CD4-positive, alpha-beta T cell treated with Interleukin-1 beta for 1 hour (primary cell): ENCODE measurements at regions not wholly inside any gene's neighbourhood (a gene's known extent, or its start where the extent isn't known, plus 50 kb on each side); places are given as distances from the start of the nearest gene placed in this dataset.

Experiments
- DNase-seq, 2 donors: peaks; one replicate each; pipeline ENCODE4 v3.0.0-alpha.2; 2020 to 2022

DNA sequence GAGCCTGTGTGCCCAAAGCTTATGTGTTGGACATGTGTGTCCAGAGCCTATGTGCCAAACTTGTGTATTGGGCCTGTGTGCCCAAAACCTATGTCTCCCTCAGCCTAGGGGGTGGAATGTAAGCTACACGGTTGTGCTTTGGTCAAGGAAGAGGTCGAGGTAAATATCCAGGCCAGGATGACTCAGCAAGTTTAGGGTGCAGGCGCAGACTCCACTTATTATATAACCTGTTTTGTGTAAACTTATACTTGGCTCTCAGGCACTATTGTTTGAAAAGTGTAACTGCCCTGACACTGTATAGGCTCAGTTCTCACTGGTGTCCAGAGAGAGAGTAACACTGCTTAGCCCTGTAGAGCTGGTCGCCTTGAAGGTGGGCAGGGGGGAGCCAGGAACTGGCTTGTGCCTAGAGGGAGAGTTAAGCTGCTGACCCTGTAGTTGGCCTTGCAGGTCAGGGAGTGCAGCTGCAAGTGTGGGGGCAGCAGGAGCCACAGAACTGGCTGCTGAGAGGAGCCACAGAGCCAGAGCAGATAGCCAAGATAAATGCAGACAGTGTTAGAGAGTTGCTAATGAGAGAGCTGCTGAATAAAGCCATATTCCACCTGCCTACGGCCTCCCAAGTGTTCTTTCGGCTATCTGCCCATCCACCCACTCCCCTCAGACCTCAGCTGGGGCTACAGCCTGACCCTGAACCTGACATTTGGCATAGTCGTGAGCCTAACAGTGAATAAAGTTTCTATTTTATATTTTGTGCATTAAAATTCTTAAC, 517.2 kb upstream of the SLITRK1 start:
- no peak for DNase-seq

DNA sequence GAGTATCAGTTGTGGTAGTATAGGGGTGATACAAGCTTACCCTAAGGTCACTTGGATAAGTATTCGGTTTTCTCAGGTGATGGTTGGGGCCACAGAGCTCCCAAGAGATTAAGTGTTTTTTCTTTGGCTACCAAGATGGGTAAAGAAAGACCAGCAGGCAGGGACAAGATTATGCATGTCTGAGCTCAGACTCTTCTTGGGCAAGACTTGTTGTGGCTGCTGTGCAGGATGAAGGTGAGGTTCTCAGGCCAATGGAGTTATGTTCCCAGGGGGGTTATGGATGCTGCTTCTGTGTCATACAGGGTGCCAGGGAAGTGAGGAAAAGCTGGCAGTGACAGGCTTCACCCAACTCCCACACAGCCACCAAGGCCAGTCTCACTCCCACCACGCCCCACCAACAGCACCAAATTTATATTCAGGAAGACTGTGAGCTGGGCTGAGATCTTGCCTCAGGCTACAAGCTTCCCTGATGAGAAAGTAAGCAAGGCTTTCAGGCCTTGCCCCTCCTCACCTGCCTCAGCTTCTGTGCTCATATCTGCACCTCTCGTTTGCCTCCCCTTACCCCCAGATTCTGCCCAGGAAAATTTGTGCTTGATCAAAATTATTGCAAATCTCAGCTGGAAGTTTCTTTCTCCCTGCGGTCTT, 511.8 kb upstream of the SLITRK1 start:
- DNase-seq = no peak

GRCh38 chr13:84380866-84381265, 498.6 kb upstream of the SLITRK1 start:
- DNase-seq = no peak

DNA sequence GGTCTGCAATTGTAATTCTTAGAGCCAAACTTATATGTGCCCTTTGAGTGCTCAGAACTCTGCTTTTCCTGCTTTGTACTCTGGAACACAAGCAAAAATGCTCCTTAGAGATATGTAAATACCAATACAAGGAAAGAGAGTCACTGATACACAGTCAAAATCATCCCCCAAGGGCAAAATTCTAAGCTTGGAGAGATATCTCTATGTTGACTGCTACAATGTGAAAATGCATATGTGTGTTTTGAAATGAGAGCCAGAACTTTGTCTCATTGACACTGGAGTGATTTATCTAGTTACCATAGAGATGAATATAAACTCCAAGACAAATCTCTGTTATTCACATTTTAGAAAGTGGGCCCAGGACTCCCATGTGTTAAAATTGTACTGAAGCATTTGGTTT, 494.8 kb upstream of the SLITRK1 start:
- DNase-seq = no peak

DNA sequence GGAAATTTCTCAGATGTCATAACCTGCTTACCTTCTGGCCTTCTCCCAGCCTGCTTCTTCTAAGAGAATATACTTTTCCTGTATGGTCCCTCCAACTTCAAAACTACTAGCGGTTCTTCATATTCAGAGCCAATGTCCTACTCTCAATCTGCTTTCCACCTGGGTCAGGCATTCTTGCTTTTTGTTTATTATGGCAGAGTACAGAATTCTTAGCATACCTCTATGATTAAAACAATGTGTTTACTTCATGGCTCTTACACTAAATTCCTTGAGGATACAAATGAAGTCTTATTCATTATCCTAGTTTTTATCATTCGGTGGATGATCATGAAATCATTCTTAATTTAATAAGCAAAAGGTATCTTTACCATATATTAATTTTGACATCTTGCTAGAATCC, 484.2 kb upstream of the SLITRK1 start:
- DNase-seq = no peak

- DNase-seq = no peak
Observed at GRCh38 chr13:84362777-84363176, 480.5 kb upstream of the SLITRK1 start.

- DNase-seq = no peak
Observed at GRCh38 chr13:84360822-84361221, 478.5 kb upstream of the SLITRK1 start.

- DNase-seq = no peak
Observed at GRCh38 chr13:84358601-84359000, 476.3 kb upstream of the SLITRK1 start.

GRCh38 chr13:84352946-84353345, 470.7 kb upstream of the SLITRK1 start:
- no peak for DNase-seq

GRCh38 chr13:84339456-84339855, 457.2 kb upstream of the SLITRK1 start:
- no peak for DNase-seq

GRCh38 chr13:84332346-84332745, 450.1 kb upstream of the SLITRK1 start:
- no peak for DNase-seq

- no peak for DNase-seq
Observed at GRCh38 chr13:84315527-84315926, 433.3 kb upstream of the SLITRK1 start.

DNA sequence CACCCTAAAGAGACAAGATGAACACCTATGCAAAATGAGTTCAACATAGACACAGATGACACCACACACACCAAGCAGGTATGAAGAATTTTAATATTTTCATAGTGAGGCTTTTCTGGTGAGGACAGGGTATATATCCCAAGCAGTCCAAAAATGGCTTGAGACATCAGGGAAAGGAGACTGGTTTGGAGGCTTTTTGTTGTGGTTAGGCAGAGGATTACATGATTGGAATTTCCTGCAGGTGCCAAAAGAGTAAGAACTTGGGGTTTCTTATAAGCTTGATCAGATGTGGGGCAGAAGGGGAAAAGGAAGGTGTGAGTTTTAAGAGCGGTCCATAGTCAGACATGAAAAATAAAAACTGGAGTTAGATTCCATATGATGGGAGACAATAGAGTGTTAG, 420.8 kb upstream of the SLITRK1 start:
- DNase-seq = no peak

DNA sequence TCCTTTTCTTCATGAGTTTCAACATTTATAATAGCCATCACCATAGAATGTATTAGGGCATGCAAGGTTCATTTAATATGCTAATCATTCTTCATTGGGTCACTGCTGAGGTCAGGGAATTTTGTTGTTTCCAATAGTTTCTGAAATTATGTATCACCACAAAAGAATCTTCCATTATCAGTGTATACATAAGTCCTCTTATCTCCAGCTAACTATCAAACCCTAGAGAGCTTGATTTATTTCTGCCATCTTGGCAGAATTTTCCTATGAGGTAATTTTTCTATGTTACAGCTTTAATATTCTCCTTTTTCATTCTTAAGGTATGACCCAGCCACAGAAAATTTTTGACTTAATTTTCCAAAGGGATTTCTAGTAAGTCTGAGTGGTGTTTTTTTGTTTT, 415.0 kb upstream of the SLITRK1 start:
- no peak for DNase-seq

- DNase-seq = no peak
Observed at GRCh38 chr13:84296401-84296800, 414.1 kb upstream of the SLITRK1 start.

GRCh38 chr13:84294576-84294975, 412.3 kb upstream of the SLITRK1 start:
- DNase-seq = no peak

GRCh38 chr13:84290386-84290785, 408.1 kb upstream of the SLITRK1 start:
- DNase-seq = no peak

- no peak for DNase-seq
Observed at GRCh38 chr13:84279166-84279565, 396.9 kb upstream of the SLITRK1 start.

GRCh38 chr13:84272877-84273562, 390.7 kb upstream of the SLITRK1 start:
- no peak for DNase-seq

DNA sequence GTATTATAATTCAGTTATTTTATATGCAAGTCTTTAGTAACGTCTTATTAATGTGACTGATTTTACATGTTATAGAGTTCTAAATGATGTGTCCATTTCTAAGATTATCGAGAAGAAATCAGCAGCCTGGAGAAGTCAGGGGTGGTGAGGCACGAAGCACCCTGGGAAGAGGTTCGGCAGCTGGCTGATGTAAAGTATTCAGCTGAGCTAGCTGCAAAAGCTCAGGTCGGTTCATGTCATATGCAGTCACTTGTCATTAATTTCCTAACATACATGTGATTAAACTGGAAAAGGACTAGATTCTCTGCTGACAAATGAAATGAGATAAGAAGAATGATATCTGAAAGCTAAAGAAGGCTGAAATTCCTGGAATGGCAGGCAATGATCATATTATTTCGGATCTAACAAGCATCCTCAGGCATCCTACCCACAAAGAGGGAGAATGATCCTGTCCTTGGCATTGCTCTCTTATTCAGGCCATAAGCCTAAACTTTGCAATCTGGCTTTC, 383.0 kb upstream of the SLITRK1 start:
- DNase-seq = no peak

GRCh38 chr13:84263354-84264069, 381.2 kb upstream of the SLITRK1 start:
- no peak for DNase-seq

- no peak for DNase-seq
Observed at GRCh38 chr13:84255226-84255797, 373.0 kb upstream of the SLITRK1 start.

DNA sequence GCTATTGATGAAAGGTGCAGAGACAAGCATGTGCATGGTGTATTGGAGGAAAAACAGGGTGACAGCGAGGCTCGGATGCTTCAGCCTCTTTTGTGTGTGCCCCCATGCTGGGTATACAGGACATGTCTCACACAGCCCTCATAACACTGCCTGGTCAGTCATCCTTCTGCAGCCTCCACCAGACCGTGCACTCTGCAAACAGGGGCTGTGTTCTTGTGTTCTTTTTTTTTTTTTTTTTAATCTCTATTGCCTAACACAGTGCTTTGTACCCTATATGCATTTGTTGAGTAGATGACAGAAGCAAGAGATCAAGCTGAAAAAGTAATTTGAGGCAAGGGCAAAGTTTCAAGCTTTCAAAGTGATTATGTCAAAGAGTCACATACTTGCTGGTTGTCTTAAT, 367.2 kb upstream of the SLITRK1 start:
- DNase-seq = no peak
